ENCODE measurements at regions not wholly inside any gene's neighbourhood (a gene's known extent, or its start where the extent isn't known, plus 50 kb on each side); places are given as distances from the start of the nearest gene placed in this dataset.

- no peak for TF ChIP-seq FOXP2 (optimal IDR thresholded peaks at IDR 0.05; ENCODE audit: borderline replicate concordance, extremely low read depth, extremely low read length, insufficient read depth)
- no peak for TF ChIP-seq SIN3A (IDR thresholded peaks at IDR 0.05; ENCODE audit: borderline replicate concordance, insufficient read depth, low read length)
- TF ChIP-seq, protein P1, sequence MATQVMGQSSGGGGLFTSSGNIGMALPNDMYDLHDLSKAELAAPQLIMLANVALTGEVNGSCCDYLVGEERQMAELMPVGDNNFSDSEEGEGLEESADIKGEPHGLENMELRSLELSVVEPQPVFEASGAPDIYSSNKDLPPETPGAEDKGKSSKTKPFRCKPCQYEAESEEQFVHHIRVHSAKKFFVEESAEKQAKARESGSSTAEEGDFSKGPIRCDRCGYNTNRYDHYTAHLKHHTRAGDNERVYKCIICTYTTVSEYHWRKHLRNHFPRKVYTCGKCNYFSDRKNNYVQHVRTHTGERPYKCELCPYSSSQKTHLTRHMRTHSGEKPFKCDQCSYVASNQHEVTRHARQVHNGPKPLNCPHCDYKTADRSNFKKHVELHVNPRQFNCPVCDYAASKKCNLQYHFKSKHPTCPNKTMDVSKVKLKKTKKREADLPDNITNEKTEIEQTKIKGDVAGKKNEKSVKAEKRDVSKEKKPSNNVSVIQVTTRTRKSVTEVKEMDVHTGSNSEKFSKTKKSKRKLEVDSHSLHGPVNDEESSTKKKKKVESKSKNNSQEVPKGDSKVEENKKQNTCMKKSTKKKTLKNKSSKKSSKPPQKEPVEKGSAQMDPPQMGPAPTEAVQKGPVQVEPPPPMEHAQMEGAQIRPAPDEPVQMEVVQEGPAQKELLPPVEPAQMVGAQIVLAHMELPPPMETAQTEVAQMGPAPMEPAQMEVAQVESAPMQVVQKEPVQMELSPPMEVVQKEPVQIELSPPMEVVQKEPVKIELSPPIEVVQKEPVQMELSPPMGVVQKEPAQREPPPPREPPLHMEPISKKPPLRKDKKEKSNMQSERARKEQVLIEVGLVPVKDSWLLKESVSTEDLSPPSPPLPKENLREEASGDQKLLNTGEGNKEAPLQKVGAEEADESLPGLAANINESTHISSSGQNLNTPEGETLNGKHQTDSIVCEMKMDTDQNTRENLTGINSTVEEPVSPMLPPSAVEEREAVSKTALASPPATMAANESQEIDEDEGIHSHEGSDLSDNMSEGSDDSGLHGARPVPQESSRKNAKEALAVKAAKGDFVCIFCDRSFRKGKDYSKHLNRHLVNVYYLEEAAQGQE (IDR thresholded peaks at IDR 0.05; ENCODE audit: insufficient read depth in 1 of 2, low read depth in 2 of 2, low read length in 2 of 2), result no peak
- TF ChIP-seq TAF1 (IDR thresholded peaks at IDR 0.05; ENCODE audit: borderline replicate concordance, insufficient read depth, low read length), result no peak
- TF ChIP-seq POLR2AphosphoS5 (IDR thresholded peaks at IDR 0.05; ENCODE audit: low read depth, low read length), result no peak
Observed at GRCh38 chr7:46755120-46756034, 826.5 kb downstream of the TNS3 start.

- TF ChIP-seq TAF1 (IDR thresholded peaks at IDR 0.05; ENCODE audit: borderline replicate concordance, insufficient read depth, low read length), result no peak
- TF ChIP-seq, protein P1 (IDR thresholded peaks at IDR 0.05; ENCODE audit: insufficient read depth in 1 of 2, low read depth in 2 of 2, low read length in 2 of 2), result no peak
Observed at GRCh38 chr7:46754140-46754720, 827.7 kb downstream of the TNS3 start.

DNA sequence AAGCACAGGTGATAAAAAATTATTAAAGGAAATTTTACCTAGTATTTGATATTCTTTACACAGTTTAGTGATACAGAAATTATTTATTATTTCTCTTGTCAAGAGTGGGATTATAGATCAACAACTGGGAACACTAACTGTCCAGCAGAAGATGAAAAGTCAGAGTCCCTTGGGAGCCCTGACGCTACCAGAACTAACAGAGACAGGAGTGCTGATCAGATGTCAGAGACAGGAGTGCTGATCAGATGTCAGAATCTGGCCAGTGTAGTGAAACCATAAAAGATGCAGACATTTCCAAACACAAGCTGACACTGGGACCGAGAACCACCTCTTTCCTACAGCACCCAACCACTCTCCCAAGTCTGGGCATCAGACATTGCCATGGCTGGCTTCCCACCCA is 828.2 kb downstream of the TNS3 start:
- TF ChIP-seq, protein P1 (IDR thresholded peaks at IDR 0.05; ENCODE audit: insufficient read depth in 1 of 2, low read depth in 2 of 2, low read length in 2 of 2), result no peak
- no peak for TF ChIP-seq SIN3A (IDR thresholded peaks at IDR 0.05; ENCODE audit: borderline replicate concordance, insufficient read depth, low read length)
- no peak for TF ChIP-seq POLR2AphosphoS5 (IDR thresholded peaks at IDR 0.05; ENCODE audit: low read depth, low read length)
- TF ChIP-seq FOXP2 (optimal IDR thresholded peaks at IDR 0.05; ENCODE audit: borderline replicate concordance, extremely low read depth, extremely low read length, insufficient read depth), result no peak
- no peak for TF ChIP-seq TAF1 (IDR thresholded peaks at IDR 0.05; ENCODE audit: borderline replicate concordance, insufficient read depth, low read length)

DNA sequence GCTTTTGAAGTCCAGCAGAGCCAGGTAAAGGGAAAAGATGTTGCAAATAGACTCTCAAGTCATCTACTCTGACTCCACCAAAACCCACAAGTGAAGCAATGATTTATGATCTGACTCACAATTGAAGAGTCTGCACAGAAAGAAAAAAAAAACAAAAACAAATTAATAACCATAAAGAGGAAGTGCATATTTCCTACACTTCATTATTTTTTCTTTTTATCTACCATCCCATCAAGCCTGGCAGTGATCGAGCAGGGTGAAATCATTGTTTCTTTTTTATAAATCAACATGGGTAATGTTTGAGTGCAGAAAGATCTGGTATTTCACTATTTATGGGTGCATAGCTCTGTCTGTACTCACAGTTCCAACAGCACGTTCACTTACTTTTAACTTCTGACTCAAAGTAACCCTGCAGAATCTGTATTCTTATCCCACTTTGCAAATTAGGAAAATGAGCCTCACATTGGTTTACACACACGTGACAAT is 829.0 kb downstream of the TNS3 start:
- TF ChIP-seq POLR2AphosphoS5 (IDR thresholded peaks at IDR 0.05; ENCODE audit: low read depth, low read length) (no peak), SIN3A (IDR thresholded peaks at IDR 0.05; ENCODE audit: borderline replicate concordance, insufficient read depth, low read length) (no peak), TAF1 (IDR thresholded peaks at IDR 0.05; ENCODE audit: borderline replicate concordance, insufficient read depth, low read length) (no peak), FOXP2 (optimal IDR thresholded peaks at IDR 0.05; ENCODE audit: borderline replicate concordance, extremely low read depth, extremely low read length, insufficient read depth) (no peak)
- TF ChIP-seq, protein P1 (IDR thresholded peaks at IDR 0.05; ENCODE audit: insufficient read depth in 1 of 2, low read depth in 2 of 2, low read length in 2 of 2), result no peak
